ENCODE measurements at regions not wholly inside any gene's neighbourhood (a gene's known extent, or its start where the extent isn't known, plus 50 kb on each side); places are given as distances from the start of the nearest gene placed in this dataset.

- TF ChIP-seq CTCF (IDR thresholded peaks at IDR 0.05) (no peak), POLR2A (IDR thresholded peaks at IDR 0.05) (no peak)
Measured at GRCh38 chr4:27327421-27328181, 467.0 kb downstream of the STIM2 start.

Data from body of pancreas (tissue), 4 donors.